Neural cell (in vitro differentiated cells): ENCODE measurements at regions not wholly inside any gene's neighbourhood (a gene's known extent, or its start where the extent isn't known, plus 50 kb on each side); places are given as distances from the start of the nearest gene placed in this dataset.

Experiments
- H2AFZ ChIP-seq: fragments of 200-600, 300-800 bp; sonication (generic), shearing (Covaris generic); 2 replicates; pipeline ENCODE4 v1.6.0; 2014; ENCODE audit warnings: low read depth, mild to moderate bottlenecking, antibody characterized with exemption, low read length, moderate library complexity
- H3F3A ChIP-seq: fragments of 200-600 bp; shearing (Covaris generic); 2 replicates; pipeline ENCODE4 v1.6.1; 2016; ENCODE audit warnings: mild to moderate bottlenecking, moderate library complexity, mixed read lengths, antibody characterized with exemption, low read length; ENCODE audit not compliant: insufficient read depth, poor library complexity, severe bottlenecking
- H3K27ac ChIP-seq: fragments of 200-600, 300-800 bp; sonication (generic), shearing (Covaris generic); 2 replicates; pipeline ENCODE4 v1.5.1; 2014; ENCODE audit warnings: mild to moderate bottlenecking, low read length, moderate library complexity
- H3K27me3 ChIP-seq: fragments of 300-800, 200-600 bp; sonication (generic), shearing (Covaris generic); 2 replicates; pipeline ENCODE4 v1.6.0; 2014; ENCODE audit warnings: mild to moderate bottlenecking, low read depth, low read length, moderate library complexity; ENCODE audit not compliant: insufficient read depth
- H3K36me3 ChIP-seq: fragments of 300-800, 200-600 bp; sonication (generic), shearing (Covaris generic); 2 replicates; pipeline ENCODE4 v1.5.1; 2014; ENCODE audit warnings: mild to moderate bottlenecking, antibody characterized with exemption, low read length, moderate library complexity; ENCODE audit not compliant: insufficient read depth
- H3K4me2 ChIP-seq: fragments of 300-800, 200-600 bp; sonication (generic), shearing (Covaris generic); 2 replicates; pipeline ENCODE4 v1.6.0; 2014; ENCODE audit warnings: mild to moderate bottlenecking, low read length
- H3K4me3 ChIP-seq: fragments of 300-800, 200-600 bp; sonication (generic), shearing (Covaris generic); 2 replicates; pipeline ENCODE4 v1.5.1; 2014; ENCODE audit warnings: mild to moderate bottlenecking, low read length, moderate library complexity
- H3K79me2 ChIP-seq: fragments of 200-600 bp; shearing (Covaris generic); replicated peaks from 2 replicates; pipeline ENCODE4 v1.6.0; 2014; ENCODE audit warnings: mild to moderate bottlenecking, low read length, moderate library complexity; ENCODE audit not compliant: insufficient read depth
- H3K9ac ChIP-seq: fragments of 300-800, 200-600 bp; sonication (generic), shearing (Covaris generic); 2 replicates; pipeline ENCODE4 v1.6.1; 2016; ENCODE audit warnings: mild to moderate bottlenecking, low read length, mixed read lengths
- H3K9me2 ChIP-seq: fragments of 200-600 bp; shearing (Covaris generic); 2 replicates; pipeline ENCODE4 v1.6.1; 2016; ENCODE audit warnings: mild to moderate bottlenecking, low read length, mixed read lengths; ENCODE audit not compliant: insufficient read depth
- H3K9me3 ChIP-seq: fragments of 200-600, 300-800 bp; sonication (generic), shearing (Covaris generic); 2 replicates; pipeline ENCODE4 v1.6.1; 2016; ENCODE audit warnings: mild to moderate bottlenecking, mixed run types, low read length, moderate library complexity, mixed read lengths
- H4K20me1 ChIP-seq: fragments of 200-600 bp; shearing (Covaris generic); 2 replicates; pipeline ENCODE4 v1.6.1; 2016; ENCODE audit warnings: mild to moderate bottlenecking, mixed run types; ENCODE audit not compliant: insufficient read depth
- CTCF ChIP-seq: fragments of 450-650 bp; IDR thresholded peaks from 2 replicates; pipeline ENCODE4 v1.5.1; 2014; ENCODE audit warnings: antibody characterized with exemption, mild to moderate bottlenecking, moderate library complexity; ENCODE audit not compliant: poor library complexity, severe bottlenecking
- EP300 ChIP-seq: fragments of 450-650 bp; conservative IDR thresholded peaks from 2 replicates; pipeline ENCODE4 v1.6.1; 2014; ENCODE audit warnings: antibody characterized with exemption, mild to moderate bottlenecking, moderate library complexity; ENCODE audit not compliant: poor library complexity, severe bottlenecking
- EZH2 ChIP-seq: fragments of 200-600, 300-800 bp; shearing (Covaris generic), sonication (generic); IDR thresholded peaks from 2 replicates; pipeline ENCODE4 v1.6.1; 2014; ENCODE audit warnings: antibody characterized with exemption, low read length, borderline replicate concordance, mild to moderate bottlenecking; ENCODE audit not compliant: insufficient read depth, poor library complexity, severe bottlenecking
- MXI1 ChIP-seq: fragments of 450-650 bp; conservative IDR thresholded peaks from 2 replicates; pipeline ENCODE4 v1.6.1; 2014; ENCODE audit warnings: antibody characterized with exemption, mild to moderate bottlenecking; ENCODE audit not compliant: poor library complexity, severe bottlenecking
- POLR2AphosphoS5 ChIP-seq: IDR thresholded peaks from 2 replicates; pipeline ENCODE4 v1.6.1; 2012
- RAD21 ChIP-seq: fragments of 450-650 bp; conservative IDR thresholded peaks from 2 replicates; pipeline ENCODE4 v1.6.1; 2014; ENCODE audit warnings: antibody characterized with exemption, mild to moderate bottlenecking, moderate library complexity
- REST ChIP-seq: IDR thresholded peaks from 2 replicates; pipeline ENCODE4 v1.6.1; 2012; ENCODE audit warnings: borderline replicate concordance
- SMC3 ChIP-seq: fragments of 450-650 bp; conservative IDR thresholded peaks from 2 replicates; pipeline ENCODE4 v1.6.1; 2014; ENCODE audit warnings: antibody characterized with exemption, mild to moderate bottlenecking, moderate library complexity; ENCODE audit not compliant: poor library complexity
- TAF1 ChIP-seq: IDR thresholded peaks from 2 replicates; pipeline ENCODE4 v1.6.1; 2012; ENCODE audit warnings: low read depth

- no peaks in the 10 kb centered on the region for H3K79me2 ChIP-seq
- no peaks in the 10 kb centered on the region for H4K20me1 ChIP-seq
- no peak overlapping the region for H3K4me2 ChIP-seq
- TF ChIP-seq REST, result no peak
- no peak for TF ChIP-seq SMC3
- TF ChIP-seq CTCF, result no peak
- TF ChIP-seq TAF1, result no peak
- TF ChIP-seq EP300, result no peak
- no peak for TF ChIP-seq EZH2
- TF ChIP-seq RAD21, result no peak
- no peak for TF ChIP-seq POLR2AphosphoS5
- TF ChIP-seq MXI1, result no peak
- no peaks in the 10 kb centered on the region for H3K36me3 ChIP-seq
- no peak overlapping the region for H3K9ac ChIP-seq
- H3K9me2 ChIP-seq, result no peaks in the 10 kb centered on the region
- no peaks in the 10 kb centered on the region for H3K27me3 ChIP-seq
- no peak overlapping the region for H3K4me3 ChIP-seq
- no peak overlapping the region for H3K27ac ChIP-seq
- H3K9me3 ChIP-seq, result no peaks in the 10 kb centered on the region
- H3F3A ChIP-seq, result no peaks in the 10 kb centered on the region
- H2AFZ ChIP-seq, result no peak overlapping the region
Measured at GRCh38 chr12:116473416-116473815, 85.8 kb upstream of the MAP1LC3B2 start.

- Histone ChIP-seq H3K9ac (no peak overlapping the region), H3K4me3 (no peak overlapping the region), H4K20me1 (no peaks in the 10 kb centered on the region), H3K9me2 (no peaks in the 10 kb centered on the region), H3K79me2 (no peaks in the 10 kb centered on the region), H3K27me3 (no peaks in the 10 kb centered on the region), H3K36me3 (no peaks in the 10 kb centered on the region), H3K4me2 (no peak overlapping the region), H3K9me3 (no peaks in the 10 kb centered on the region), H2AFZ (no peak overlapping the region), H3K27ac (no peak overlapping the region), H3F3A (no peaks in the 10 kb centered on the region)
- TF ChIP-seq EZH2, result no peak
- no peak for TF ChIP-seq EP300
- no peak for TF ChIP-seq TAF1
- TF ChIP-seq REST, result no peak
- no peak for TF ChIP-seq CTCF
- TF ChIP-seq RAD21, result no peak
Measured at GRCh38 chr12:116474331-116474730, 84.8 kb upstream of the MAP1LC3B2 start.
